ENCODE measurements at regions not wholly inside any gene's neighbourhood (a gene's known extent, or its start where the extent isn't known, plus 50 kb on each side); places are given as distances from the start of the nearest gene placed in this dataset.

DNA sequence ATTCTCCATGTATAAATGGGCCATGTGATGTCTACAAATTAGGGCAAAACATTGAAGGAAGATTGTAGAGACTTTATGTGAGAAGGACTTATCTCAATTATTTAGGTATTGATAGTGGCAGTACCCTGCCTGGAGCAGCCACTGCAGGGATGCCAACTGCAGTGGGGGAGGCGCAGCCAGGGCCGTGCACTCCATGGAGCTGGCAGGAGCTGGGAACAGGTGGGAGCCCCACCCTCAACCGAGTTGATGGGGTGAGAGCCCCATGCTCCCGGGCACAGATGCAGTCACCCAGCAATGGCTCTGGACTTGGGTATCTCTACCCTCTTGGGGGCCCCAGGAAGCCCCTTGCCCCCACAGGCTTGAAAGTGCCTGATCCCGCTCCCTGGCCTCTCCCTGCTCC, 564.3 kb downstream of the SLC4A3 start:
- H3K4me3 ChIP-seq = no peak overlapping the region
- intact Hi-C loops (cut with DNase I) = no loop called here
- H3K27ac ChIP-seq = no peak overlapping the region
- no peaks in the 10 kb centered on the region for H3K4me1 ChIP-seq
- H3K9me3 ChIP-seq = no peaks in the 10 kb centered on the region
- TF ChIP-seq, protein P1, sequence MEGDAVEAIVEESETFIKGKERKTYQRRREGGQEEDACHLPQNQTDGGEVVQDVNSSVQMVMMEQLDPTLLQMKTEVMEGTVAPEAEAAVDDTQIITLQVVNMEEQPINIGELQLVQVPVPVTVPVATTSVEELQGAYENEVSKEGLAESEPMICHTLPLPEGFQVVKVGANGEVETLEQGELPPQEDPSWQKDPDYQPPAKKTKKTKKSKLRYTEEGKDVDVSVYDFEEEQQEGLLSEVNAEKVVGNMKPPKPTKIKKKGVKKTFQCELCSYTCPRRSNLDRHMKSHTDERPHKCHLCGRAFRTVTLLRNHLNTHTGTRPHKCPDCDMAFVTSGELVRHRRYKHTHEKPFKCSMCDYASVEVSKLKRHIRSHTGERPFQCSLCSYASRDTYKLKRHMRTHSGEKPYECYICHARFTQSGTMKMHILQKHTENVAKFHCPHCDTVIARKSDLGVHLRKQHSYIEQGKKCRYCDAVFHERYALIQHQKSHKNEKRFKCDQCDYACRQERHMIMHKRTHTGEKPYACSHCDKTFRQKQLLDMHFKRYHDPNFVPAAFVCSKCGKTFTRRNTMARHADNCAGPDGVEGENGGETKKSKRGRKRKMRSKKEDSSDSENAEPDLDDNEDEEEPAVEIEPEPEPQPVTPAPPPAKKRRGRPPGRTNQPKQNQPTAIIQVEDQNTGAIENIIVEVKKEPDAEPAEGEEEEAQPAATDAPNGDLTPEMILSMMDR (IDR thresholded peaks at IDR 0.05) = no peak
- TF ChIP-seq POLR2AphosphoS5 (IDR thresholded peaks at IDR 0.05; ENCODE audit: insufficient read depth in 1 of 2, low read depth in 1 of 2) = no peak
- TF ChIP-seq POLR2A (IDR thresholded peaks at IDR 0.05) = no peak
- H3K27me3 ChIP-seq = no peaks in the 10 kb centered on the region
- no peak for DNase-seq (ENCODE audit: extremely low spot score in 2 of 2)
- no peaks in the 10 kb centered on the region for H3K36me3 ChIP-seq

DNA sequence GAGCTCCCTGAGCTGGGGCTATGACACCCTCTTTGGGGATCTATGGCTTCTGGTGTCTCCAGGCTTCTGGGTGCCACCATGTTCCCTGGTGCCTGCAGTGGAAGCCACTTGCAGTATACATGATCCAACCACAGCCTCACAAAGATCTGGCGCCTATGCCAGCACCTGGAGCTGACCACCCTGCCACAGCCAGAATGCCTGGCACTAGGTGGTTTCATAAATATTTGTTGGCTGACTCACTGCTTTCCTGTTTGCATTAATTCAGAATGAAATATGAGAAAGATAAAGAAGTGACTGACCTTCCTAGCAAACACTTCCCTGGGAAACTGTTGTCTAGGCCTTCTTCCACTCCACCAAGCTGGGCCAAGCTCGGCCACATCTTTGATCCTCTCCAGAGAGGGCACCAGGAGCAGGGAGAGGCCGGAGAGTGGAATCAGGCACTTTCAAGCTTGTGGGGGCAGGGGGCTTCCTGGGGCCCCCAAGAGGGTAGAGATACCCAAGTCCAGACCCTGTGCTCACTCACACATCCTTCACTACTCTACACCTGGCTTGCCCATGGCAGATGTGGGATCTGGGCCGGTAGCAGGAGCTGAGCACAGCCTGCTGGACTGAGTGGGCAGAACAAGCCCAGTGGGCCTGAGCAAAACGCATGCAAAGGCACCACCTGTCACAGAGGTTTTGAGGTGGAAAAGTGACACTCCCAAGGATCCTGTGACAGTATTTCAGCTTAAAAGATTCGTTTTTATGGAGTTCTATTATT, 565.7 kb downstream of the SLC4A3 start:
- no peak overlapping the region for H3K4me3 ChIP-seq
- intact Hi-C loops (cut with DNase I) = no loop called here
- H3K36me3 ChIP-seq = no peaks in the 10 kb centered on the region
- no peak for TF ChIP-seq POLR2AphosphoS5 (IDR thresholded peaks at IDR 0.05; ENCODE audit: insufficient read depth in 1 of 2, low read depth in 1 of 2)
- TF ChIP-seq, protein P1 (IDR thresholded peaks at IDR 0.05) = no peak
- no peak for TF ChIP-seq POLR2A (IDR thresholded peaks at IDR 0.05)
- no peak overlapping the region for H3K27ac ChIP-seq
- DNase-seq (ENCODE audit: extremely low spot score in 2 of 2) = no peak
- H3K27me3 ChIP-seq = no peaks in the 10 kb centered on the region
- no peaks in the 10 kb centered on the region for H3K9me3 ChIP-seq
- H3K4me1 ChIP-seq = peaks cover 3% of the 10 kb centered on the region

DNA sequence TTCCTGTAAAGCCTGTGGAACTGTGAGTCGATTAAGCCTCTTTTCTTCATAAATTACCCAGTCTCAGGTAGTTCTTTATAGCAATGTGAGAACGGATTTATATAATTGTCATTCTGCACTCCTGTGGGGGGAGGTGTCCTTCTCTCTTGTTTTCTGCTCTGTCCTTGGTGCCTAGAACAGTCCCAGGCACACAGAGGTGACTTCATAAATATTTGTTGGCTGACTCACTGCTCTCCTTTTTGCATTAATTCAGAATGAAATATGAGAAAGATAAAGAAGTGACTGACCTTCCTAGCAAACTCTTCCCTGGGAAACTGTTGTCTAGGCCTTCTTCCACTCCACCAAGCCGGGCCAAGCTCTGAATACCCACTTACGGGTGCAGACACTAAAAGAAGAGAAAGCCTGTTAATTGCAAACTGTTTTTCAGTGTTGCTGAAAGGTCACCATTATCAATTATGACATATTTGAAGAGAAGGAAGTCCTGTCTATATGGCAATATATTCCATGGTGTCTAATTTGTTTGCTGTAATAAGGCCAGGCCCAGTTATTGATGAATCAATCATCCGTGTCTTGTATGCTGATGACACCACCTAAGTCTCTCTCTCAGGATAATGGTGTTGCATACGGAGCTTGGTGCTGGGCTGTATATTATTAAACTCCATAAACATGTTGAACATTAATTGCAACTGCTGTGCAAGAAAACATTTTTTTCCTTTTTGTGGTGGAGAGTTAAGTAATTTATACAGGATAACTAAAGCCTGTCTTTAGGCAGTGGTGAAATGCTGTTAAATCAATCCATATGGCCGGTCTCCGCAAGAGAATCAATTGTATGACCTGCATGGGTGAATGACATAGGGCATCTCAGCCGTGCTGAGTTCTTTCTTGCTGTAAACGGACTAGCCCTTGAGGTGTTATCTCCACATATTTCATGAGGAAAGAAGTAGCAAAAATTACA, 567.5 kb downstream of the SLC4A3 start:
- Histone ChIP-seq H3K4me1 (peaks cover 8% of the 10 kb centered on the region), H3K27me3 (no peaks in the 10 kb centered on the region), H3K4me3 (no peak overlapping the region), H3K27ac (no peak overlapping the region), H3K9me3 (no peaks in the 10 kb centered on the region), H3K36me3 (no peaks in the 10 kb centered on the region)
- intact Hi-C loops (cut with DNase I) = no loop called here
- no peak for DNase-seq (ENCODE audit: extremely low spot score in 2 of 2)
- TF ChIP-seq, protein P1 (IDR thresholded peaks at IDR 0.05) = no peak
- TF ChIP-seq POLR2AphosphoS5 (IDR thresholded peaks at IDR 0.05; ENCODE audit: insufficient read depth in 1 of 2, low read depth in 1 of 2) (no peak), POLR2A (IDR thresholded peaks at IDR 0.05) (no peak)

DNA sequence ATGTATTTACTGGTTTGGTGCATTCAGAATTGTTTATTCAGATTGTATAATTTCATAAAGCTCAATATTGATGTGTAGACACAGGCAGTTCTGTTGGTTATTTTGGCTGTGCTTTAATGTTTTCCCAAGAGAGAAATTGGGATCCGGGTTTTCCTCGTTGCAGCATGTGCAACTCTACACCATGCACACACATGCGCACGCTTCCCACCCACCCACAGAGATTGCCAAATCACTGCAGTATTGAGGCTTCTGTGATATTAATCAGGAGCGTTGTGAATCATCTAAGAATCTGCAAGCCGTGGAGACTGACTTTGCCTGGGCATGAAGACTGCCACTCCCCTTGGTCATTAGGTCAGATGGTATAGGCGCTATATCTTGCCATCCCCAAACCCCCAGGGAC, 571.5 kb downstream of the SLC4A3 start:
- Histone ChIP-seq H3K27ac (no peak overlapping the region), H3K4me1 (peaks cover 8% of the 10 kb centered on the region), H3K27me3 (no peaks in the 10 kb centered on the region), H3K36me3 (no peaks in the 10 kb centered on the region), H3K4me3 (no peak overlapping the region), H3K9me3 (no peaks in the 10 kb centered on the region)
- TF ChIP-seq POLR2A (IDR thresholded peaks at IDR 0.05) = no peak
- peak in 1 of 2 donors; percentile 36 for TF ChIP-seq POLR2AphosphoS5 (IDR thresholded peaks at IDR 0.05; ENCODE audit: insufficient read depth in 1 of 2, low read depth in 1 of 2)
- TF ChIP-seq, protein P1 (IDR thresholded peaks at IDR 0.05) = no peak
- DNase-seq (ENCODE audit: extremely low spot score in 2 of 2) = no peak
- intact Hi-C loops (cut with DNase I) = no loop called here
